ENCODE measurements at regions not wholly inside any gene's neighbourhood (a gene's known extent, or its start where the extent isn't known, plus 50 kb on each side); places are given as distances from the start of the nearest gene placed in this dataset.

DNA sequence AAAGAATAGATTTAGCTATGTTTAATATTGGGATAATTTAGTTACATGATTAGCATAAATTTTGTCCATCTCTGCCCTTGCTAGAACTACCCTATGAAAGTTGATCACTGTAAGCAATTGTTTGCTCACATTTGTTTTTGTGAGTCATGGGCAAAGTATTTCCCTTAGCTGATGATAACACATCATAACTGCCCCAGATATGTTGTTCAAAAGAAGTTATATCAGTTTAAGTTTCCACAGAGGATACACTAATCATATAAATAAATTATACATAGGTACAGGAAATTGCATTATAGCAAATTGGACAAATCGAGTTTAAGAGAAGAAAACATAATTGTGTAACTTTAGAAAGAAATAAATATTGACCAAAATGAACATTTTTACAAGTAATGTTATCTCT, 223.2 kb upstream of the PIK3C3 start:
- TF ChIP-seq POLR2AphosphoS5 (IDR thresholded peaks at IDR 0.05; ENCODE audit: low read depth, low read length): no peak
- TF ChIP-seq REST (IDR thresholded peaks at IDR 0.05; ENCODE audit: insufficient read depth in 1 of 2, low read depth in 2 of 2, low read length in 2 of 2): no peak
- no peak for TF ChIP-seq TAF1 (IDR thresholded peaks at IDR 0.05; ENCODE audit: borderline replicate concordance, insufficient read depth, low read length)

Data from PFSK-1 (cell line).